Astrocyte of the cerebellum (primary cell): ENCODE measurements at regions not wholly inside any gene's neighbourhood (a gene's known extent, or its start where the extent isn't known, plus 50 kb on each side); places are given as distances from the start of the nearest gene placed in this dataset.

Source experiments
- DNase-seq: peaks from one replicate; pipeline ENCODE4 v3.0.0-alpha.2; 2011; ENCODE audit warnings: low read depth
- H3K4me3 ChIP-seq: 2 replicates; pipeline ENCODE4 v1.5.1; 2011; ENCODE audit warnings: mild to moderate bottlenecking, low read depth, low read length, moderate library complexity
- in situ Hi-C: cut with HindIII; loops from 2 replicates; pipeline ENCODE4 v1.10.0; 2017; ENCODE audit warnings: low sequenced_read_pairs
- TF ChIP-seq, protein P1 (sequence below): IDR thresholded peaks from 2 replicates; pipeline ENCODE4 v1.5.1; 2012; ENCODE audit warnings: low read length, low read depth, moderate library complexity, mild to moderate bottlenecking; ENCODE audit errors: missing control alignments

DNA sequence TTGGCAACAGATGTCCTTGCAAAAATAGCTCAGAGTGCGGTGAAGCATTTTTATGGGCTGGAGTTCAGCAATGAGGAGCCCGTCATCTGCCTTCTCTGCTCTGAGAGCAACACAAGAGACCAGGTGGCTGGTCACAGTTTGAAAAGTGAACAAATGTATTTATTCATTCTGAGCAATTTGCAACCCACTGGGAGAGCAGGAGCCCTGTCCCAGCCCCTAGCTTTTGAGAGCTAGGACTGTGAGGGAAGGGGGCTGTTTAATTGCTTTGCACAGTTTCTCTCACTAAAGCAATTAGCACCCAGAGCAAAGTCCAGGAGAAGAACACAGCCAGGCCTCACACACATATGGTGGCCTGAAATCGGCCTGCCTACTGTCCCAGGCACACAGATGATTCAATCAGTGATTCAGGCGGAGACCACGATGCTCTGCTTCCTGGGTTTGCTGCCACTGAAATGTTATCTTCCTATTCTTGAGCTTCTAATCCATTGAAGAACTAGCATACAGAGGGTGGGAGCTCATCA lies 646.1 kb upstream of the ACVR2A start:
- in situ Hi-C loops, result no loop called here
- TF ChIP-seq, protein P1, sequence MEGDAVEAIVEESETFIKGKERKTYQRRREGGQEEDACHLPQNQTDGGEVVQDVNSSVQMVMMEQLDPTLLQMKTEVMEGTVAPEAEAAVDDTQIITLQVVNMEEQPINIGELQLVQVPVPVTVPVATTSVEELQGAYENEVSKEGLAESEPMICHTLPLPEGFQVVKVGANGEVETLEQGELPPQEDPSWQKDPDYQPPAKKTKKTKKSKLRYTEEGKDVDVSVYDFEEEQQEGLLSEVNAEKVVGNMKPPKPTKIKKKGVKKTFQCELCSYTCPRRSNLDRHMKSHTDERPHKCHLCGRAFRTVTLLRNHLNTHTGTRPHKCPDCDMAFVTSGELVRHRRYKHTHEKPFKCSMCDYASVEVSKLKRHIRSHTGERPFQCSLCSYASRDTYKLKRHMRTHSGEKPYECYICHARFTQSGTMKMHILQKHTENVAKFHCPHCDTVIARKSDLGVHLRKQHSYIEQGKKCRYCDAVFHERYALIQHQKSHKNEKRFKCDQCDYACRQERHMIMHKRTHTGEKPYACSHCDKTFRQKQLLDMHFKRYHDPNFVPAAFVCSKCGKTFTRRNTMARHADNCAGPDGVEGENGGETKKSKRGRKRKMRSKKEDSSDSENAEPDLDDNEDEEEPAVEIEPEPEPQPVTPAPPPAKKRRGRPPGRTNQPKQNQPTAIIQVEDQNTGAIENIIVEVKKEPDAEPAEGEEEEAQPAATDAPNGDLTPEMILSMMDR, result no peak
- peak; percentile 11 for DNase-seq
- no peak overlapping the region for H3K4me3 ChIP-seq

DNA sequence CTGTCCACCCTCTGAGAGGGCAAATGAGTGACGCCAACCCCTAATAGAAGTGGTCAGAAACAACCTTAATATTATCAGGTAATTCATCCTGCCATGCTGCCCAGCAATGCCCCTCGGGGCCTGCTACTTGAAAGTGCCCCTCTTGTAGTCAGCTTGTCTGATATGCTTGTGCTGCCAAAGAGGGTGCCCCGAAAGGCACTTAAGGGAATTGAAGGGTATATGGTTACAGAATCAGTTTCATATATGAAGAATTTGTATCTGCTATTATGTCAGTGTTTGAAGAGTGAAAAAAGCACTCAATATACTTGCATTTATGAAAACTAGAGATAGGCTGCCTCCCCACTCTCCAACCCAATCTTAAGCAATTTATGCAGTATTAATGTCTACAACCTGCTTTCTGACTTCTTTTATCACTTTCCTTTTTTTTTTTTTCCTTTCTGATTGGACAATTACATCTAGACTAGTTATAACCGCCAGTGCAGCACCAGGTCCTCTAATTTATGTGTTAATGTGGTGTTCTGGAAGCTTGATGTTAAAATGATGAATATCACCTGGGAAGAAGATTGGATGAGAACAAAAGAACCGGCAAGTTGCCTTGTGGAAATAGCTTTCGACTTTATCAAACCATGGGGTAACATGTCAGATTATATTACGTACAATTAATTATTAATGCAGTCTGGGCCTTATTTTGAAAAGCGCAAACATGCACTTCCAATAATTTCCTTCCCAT lies 646.9 kb upstream of the ACVR2A start:
- TF ChIP-seq, protein P1, result no peak
- no peak overlapping the region for H3K4me3 ChIP-seq
- DNase-seq, result no peak
- in situ Hi-C loops, result no loop called here

- H3K4me3 ChIP-seq, result no peak overlapping the region
- TF ChIP-seq, protein P1, result no peak
- DNase-seq, result no peak
- in situ Hi-C loops, result no loop called here
Measured at GRCh38 chr2:147182260-147182659, 662.6 kb upstream of the ACVR2A start.

DNA sequence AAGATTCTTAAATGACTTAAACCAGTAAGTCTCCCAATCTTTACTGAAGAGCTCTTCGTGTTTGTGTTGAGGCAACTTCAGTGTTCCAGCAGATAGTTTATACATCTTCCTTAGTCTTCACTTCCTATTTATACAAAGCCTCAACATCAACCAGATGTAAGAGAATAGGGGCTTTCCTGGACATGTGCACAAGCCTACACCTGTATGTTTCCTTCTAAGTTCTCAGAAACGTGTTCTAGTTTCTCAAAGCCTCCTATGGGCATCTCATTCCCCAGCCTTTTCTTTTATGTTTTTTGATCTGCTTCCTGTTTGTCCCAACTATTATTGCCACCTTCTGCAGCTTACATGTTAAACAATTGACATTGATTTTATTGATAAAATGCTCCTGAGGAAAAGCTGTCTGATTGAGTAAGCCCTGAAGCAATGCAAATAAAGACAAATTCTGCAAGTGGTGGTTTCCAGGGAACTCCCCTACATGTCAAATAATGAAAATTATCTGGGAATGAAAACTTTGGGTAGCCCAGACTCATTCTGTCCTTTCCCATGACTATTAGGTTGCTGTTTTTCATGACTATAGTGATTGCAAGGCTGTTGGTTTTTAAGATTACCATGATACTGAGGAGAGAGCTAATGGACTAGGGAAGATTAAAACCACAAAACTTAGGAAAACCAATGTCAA lies 663.3 kb upstream of the ACVR2A start:
- DNase-seq, result no peak
- in situ Hi-C loops, result no loop called here
- H3K4me3 ChIP-seq, result no peak overlapping the region
- TF ChIP-seq, protein P1, result no peak

GRCh38 chr2:147177071-147177857 lies 667.6 kb upstream of the ACVR2A start:
- H3K4me3 ChIP-seq, result no peak overlapping the region
- in situ Hi-C loops, result no loop called here
- TF ChIP-seq, protein P1, result no peak
- DNase-seq, result no peak

- TF ChIP-seq, protein P1, result no peak
- in situ Hi-C loops, result no loop called here
- H3K4me3 ChIP-seq, result no peak overlapping the region
- no peak for DNase-seq
Measured at GRCh38 chr2:147174824-147175254, 670.0 kb upstream of the ACVR2A start.
